H9 (cell line): ENCODE measurements at regions not wholly inside any gene's neighbourhood (a gene's known extent, or its start where the extent isn't known, plus 50 kb on each side); places are given as distances from the start of the nearest gene placed in this dataset.

ENCODE experiments used
- DNase-seq: peaks from one replicate; pipeline ENCODE4 v3.0.0-alpha.2; 2017
- H2AFZ ChIP-seq: one replicate; pipeline ENCODE4 v1.6.1; 2013; ENCODE audit warnings: mild to moderate bottlenecking, low read length, control low read depth, moderate library complexity
- H2AK5ac ChIP-seq: 2 replicates; pipeline ENCODE4 v1.6.1; 2013; ENCODE audit warnings: low read length, control low read depth, mixed read lengths; ENCODE audit not compliant: insufficient read length
- H2BK120ac ChIP-seq: one replicate; pipeline ENCODE4 v1.6.1; 2013; ENCODE audit warnings: low read depth, mild to moderate bottlenecking, low read length, control low read depth, inconsistent platforms; ENCODE audit not compliant: poor library complexity, severe bottlenecking
- H2BK12ac ChIP-seq: 2 replicates; pipeline ENCODE4 v1.6.1; 2013; ENCODE audit warnings: low read length, control low read depth, mixed read lengths, low read depth; ENCODE audit not compliant: insufficient read length
- H2BK15ac ChIP-seq: 2 replicates; pipeline ENCODE4 v1.6.1; 2013; ENCODE audit warnings: low read depth, low read length, control low read depth
- H2BK20ac ChIP-seq: one replicate; pipeline ENCODE4 v1.6.1; 2013; ENCODE audit warnings: low read depth, mild to moderate bottlenecking, low read length, control low read depth, inconsistent platforms; ENCODE audit not compliant: poor library complexity, severe bottlenecking
- H2BK5ac ChIP-seq: 2 replicates; pipeline ENCODE4 v1.6.1; 2013; ENCODE audit warnings: low read length, control low read depth, mixed read lengths; ENCODE audit not compliant: insufficient read length
- H3K14ac ChIP-seq: 2 replicates; pipeline ENCODE4 v1.6.1; 2013; ENCODE audit warnings: low read length, control low read depth; ENCODE audit not compliant: insufficient read depth
- H3K18ac ChIP-seq: 2 replicates; pipeline ENCODE4 v1.6.1; 2013; ENCODE audit warnings: low read depth, mild to moderate bottlenecking, mixed read lengths, low read length, control low read depth; ENCODE audit not compliant: insufficient read length
- H3K23ac ChIP-seq: 2 replicates; pipeline ENCODE4 v1.6.1; 2013; ENCODE audit warnings: low read length, control low read depth, mixed read lengths, low read depth; ENCODE audit not compliant: insufficient read length
- H3K23me2 ChIP-seq: 2 replicates; pipeline ENCODE4 v1.6.1; 2013; ENCODE audit warnings: low read depth, mild to moderate bottlenecking, mixed read lengths, low read length, control low read depth; ENCODE audit not compliant: insufficient read length, poor library complexity, severe bottlenecking
- H3K27ac ChIP-seq: 2 replicates; pipeline ENCODE4 v1.5.1; 2013; ENCODE audit warnings: low read length, control low read depth, mixed read lengths, low read depth; ENCODE audit not compliant: insufficient read length
- H3K27me3 ChIP-seq: 2 replicates; pipeline ENCODE4 v1.6.1; 2013; ENCODE audit warnings: low read length, control low read depth, inconsistent platforms; ENCODE audit not compliant: insufficient read depth
- H3K4ac ChIP-seq: 2 replicates; pipeline ENCODE4 v1.6.1; 2013; ENCODE audit warnings: low read depth, mild to moderate bottlenecking, control low read depth, inconsistent platforms, low read length, moderate library complexity
- H3K4me1 ChIP-seq: 2 replicates; pipeline ENCODE4 v1.6.1; 2013; ENCODE audit warnings: low read length, control low read depth, inconsistent platforms; ENCODE audit not compliant: insufficient read depth
- H3K4me2 ChIP-seq: 2 replicates; pipeline ENCODE4 v1.6.1; 2013; ENCODE audit warnings: low read length, control low read depth, mixed read lengths; ENCODE audit not compliant: insufficient read length, insufficient read depth
- H3K56ac ChIP-seq: 2 replicates; pipeline ENCODE4 v1.6.1; 2013; ENCODE audit warnings: low read depth, mild to moderate bottlenecking, mixed read lengths, low read length, control low read depth; ENCODE audit not compliant: insufficient read length
- H3K79me1 ChIP-seq: 2 replicates; pipeline ENCODE4 v1.6.1; 2013; ENCODE audit warnings: low read depth, mild to moderate bottlenecking, moderate library complexity, low read length, control low read depth, inconsistent platforms; ENCODE audit not compliant: insufficient read depth, poor library complexity, severe bottlenecking
- H3K79me2 ChIP-seq: 2 replicates; pipeline ENCODE4 v1.6.1; 2013; ENCODE audit warnings: low read length, control low read depth, inconsistent platforms; ENCODE audit not compliant: insufficient read depth
- H3K9ac ChIP-seq: 2 replicates; pipeline ENCODE4 v1.6.1; 2013; ENCODE audit warnings: low read length, control low read depth, mixed read lengths; ENCODE audit not compliant: insufficient read length; ENCODE audit errors: extremely low read depth
- H3K9me3 ChIP-seq: one replicate; pipeline ENCODE4 v1.6.1; 2013; ENCODE audit warnings: low read depth, low read length, inconsistent platforms; ENCODE audit not compliant: control insufficient read depth
- H3T11ph ChIP-seq: one replicate; pipeline ENCODE4 v1.6.1; 2013; ENCODE audit warnings: mild to moderate bottlenecking, low read length, control low read depth, inconsistent platforms
- H4K20me1 ChIP-seq: one replicate; pipeline ENCODE4 v1.6.1; 2013; ENCODE audit not compliant: control insufficient read depth, insufficient read length, insufficient read depth
- H4K5ac ChIP-seq: 2 replicates; pipeline ENCODE4 v1.6.1; 2013; ENCODE audit warnings: low read depth, mild to moderate bottlenecking, mixed read lengths, low read length, control low read depth; ENCODE audit not compliant: insufficient read length
- H4K8ac ChIP-seq: replicated peaks from 2 replicates; pipeline ENCODE4 v1.6.1; 2013; ENCODE audit warnings: low read length, control low read depth, mixed read lengths, low read depth; ENCODE audit not compliant: insufficient read length
- H4K91ac ChIP-seq: 2 replicates; pipeline ENCODE4 v1.6.1; 2013; ENCODE audit warnings: low read depth, mild to moderate bottlenecking, moderate library complexity, mixed read lengths, low read length, control low read depth; ENCODE audit not compliant: insufficient read length
- H3K27ac Mint-ChIP-seq, 3 experiments: 2 replicates in 2 of 3; 3 replicates in 1 of 3; pipeline ENCODE4 v1.8.0; 2020 to 2021; ENCODE audit warnings: mixed read lengths in 3 of 3, mild to moderate bottlenecking in 1 of 3, moderate library complexity in 1 of 3
- H3K27me3 Mint-ChIP-seq: 2 replicates; pipeline ENCODE4 v1.8.0; 2021; ENCODE audit warnings: low read depth, mild to moderate bottlenecking, moderate library complexity, mixed read lengths
- H3K36me3 Mint-ChIP-seq, 3 experiments: 2 replicates in 2 of 3; 3 replicates in 1 of 3; pipeline ENCODE4 v1.8.0; 2020 to 2021; ENCODE audit warnings: low read depth in 3 of 3, mixed read lengths in 3 of 3; ENCODE audit not compliant: insufficient read depth in 1 of 3
- H3K4me1 Mint-ChIP-seq, 2 experiments: 2 replicates each; pipeline ENCODE4 v1.8.0; 2020; ENCODE audit warnings: mixed read lengths in 2 of 2
- H3K4me3 Mint-ChIP-seq, 2 experiments: 2 replicates in 1 of 2; 3 replicates in 1 of 2; pipeline ENCODE4 v1.8.0; 2020 to 2021; ENCODE audit warnings: mild to moderate bottlenecking in 2 of 2, mixed read lengths in 2 of 2, moderate library complexity in 1 of 2
- H3K9me3 Mint-ChIP-seq, 2 experiments: 2 replicates in 1 of 2; 3 replicates in 1 of 2; pipeline ENCODE4 v1.8.0; 2020; ENCODE audit warnings: mild to moderate bottlenecking in 2 of 2, mixed read lengths in 2 of 2, moderate library complexity in 1 of 2
- TF ChIP-seq, protein P1 (sequence below): fragments of 200-600 bp; sonication (generic); conservative IDR thresholded peaks from 3 replicates; pipeline ENCODE4 v1.8.0; 2021; ENCODE audit warnings: antibody characterized with exemption, mild to moderate bottlenecking

DNA sequence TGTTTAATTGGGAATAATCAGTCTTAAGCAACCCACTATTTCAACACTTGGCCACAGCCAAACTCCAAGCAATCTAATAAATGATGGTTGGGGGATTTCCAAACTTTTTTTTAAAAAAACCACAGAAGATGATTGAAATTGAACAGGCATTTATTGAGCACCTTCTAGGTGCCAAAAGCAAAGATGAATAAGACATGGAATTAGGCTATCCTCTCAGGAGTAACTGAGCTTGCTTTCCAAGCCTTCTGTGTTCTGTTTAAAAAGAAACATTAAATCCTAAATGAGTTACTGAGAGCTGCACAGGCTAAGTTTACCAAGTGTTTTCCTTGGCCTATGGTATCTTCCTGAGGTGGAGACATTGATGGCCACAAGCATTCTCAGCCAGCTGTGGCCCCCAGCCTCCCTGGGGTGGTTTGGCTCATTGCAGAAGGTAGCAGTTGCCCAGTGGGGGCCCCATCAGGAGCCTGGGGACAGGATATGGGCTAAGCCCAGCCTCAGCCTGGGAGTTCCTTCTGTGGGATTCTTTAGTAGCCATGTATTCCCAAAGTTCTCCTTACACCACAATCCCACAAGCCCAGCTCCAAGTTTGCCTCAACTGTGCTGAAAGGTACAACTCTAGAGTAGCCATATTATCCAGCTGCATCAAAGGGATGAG, 174.3 kb downstream of the C1D start:
- Mint-ChIP-seq H3K9me3 (no peaks in the 10 kb centered on the region), H3K4me3 (no peak overlapping the region), H3K27me3 (peaks cover 2% of the 10 kb centered on the region; the same call in 1 of the 2 replicates), H3K27ac (no peak overlapping the region), H3K36me3 (no peaks in the 10 kb centered on the region), H3K4me1 (peaks cover 9 to 13% of the 10 kb centered on the region in 2 experiments; a peak in 3 of 4 replicates)
- no peak overlapping the region for H2BK12ac ChIP-seq
- no peaks in the 10 kb centered on the region for H3K4me1 ChIP-seq
- no peak overlapping the region for H2BK120ac ChIP-seq
- H3K79me2 ChIP-seq, result no peaks in the 10 kb centered on the region
- no peaks in the 10 kb centered on the region for H3K9me3 ChIP-seq
- H3K79me1 ChIP-seq, result no peaks in the 10 kb centered on the region
- no peak overlapping the region for H3K14ac ChIP-seq
- H2BK15ac ChIP-seq, result no peak overlapping the region
- H2BK20ac ChIP-seq, result no peak overlapping the region
- no peak overlapping the region for H3K18ac ChIP-seq
- no peak overlapping the region for H3K4ac ChIP-seq
- no peak overlapping the region for H3K27ac ChIP-seq
- H3K4me2 ChIP-seq, result no peak overlapping the region
- H4K20me1 ChIP-seq, result no peaks in the 10 kb centered on the region
- no peaks in the 10 kb centered on the region; the same call in 1 of the 2 replicates for H3K27me3 ChIP-seq
- H3K9ac ChIP-seq, result no peak overlapping the region
- H3T11ph ChIP-seq, result no peak overlapping the region
- no peak overlapping the region for H3K56ac ChIP-seq
- no peak overlapping the region for H4K5ac ChIP-seq
- TF ChIP-seq, protein P1, sequence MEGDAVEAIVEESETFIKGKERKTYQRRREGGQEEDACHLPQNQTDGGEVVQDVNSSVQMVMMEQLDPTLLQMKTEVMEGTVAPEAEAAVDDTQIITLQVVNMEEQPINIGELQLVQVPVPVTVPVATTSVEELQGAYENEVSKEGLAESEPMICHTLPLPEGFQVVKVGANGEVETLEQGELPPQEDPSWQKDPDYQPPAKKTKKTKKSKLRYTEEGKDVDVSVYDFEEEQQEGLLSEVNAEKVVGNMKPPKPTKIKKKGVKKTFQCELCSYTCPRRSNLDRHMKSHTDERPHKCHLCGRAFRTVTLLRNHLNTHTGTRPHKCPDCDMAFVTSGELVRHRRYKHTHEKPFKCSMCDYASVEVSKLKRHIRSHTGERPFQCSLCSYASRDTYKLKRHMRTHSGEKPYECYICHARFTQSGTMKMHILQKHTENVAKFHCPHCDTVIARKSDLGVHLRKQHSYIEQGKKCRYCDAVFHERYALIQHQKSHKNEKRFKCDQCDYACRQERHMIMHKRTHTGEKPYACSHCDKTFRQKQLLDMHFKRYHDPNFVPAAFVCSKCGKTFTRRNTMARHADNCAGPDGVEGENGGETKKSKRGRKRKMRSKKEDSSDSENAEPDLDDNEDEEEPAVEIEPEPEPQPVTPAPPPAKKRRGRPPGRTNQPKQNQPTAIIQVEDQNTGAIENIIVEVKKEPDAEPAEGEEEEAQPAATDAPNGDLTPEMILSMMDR, result no peak
- no peak overlapping the region for H2AK5ac ChIP-seq
- no peak overlapping the region for H4K8ac ChIP-seq
- H3K23ac ChIP-seq, result no peak overlapping the region
- H3K23me2 ChIP-seq, result no peaks in the 10 kb centered on the region
- no peak overlapping the region for H2BK5ac ChIP-seq
- H2AFZ ChIP-seq, result no peak overlapping the region
- H4K91ac ChIP-seq, result no peak overlapping the region
- DNase-seq, result no peak
